ENCODE measurements at regions not wholly inside any gene's neighbourhood (a gene's known extent, or its start where the extent isn't known, plus 50 kb on each side); places are given as distances from the start of the nearest gene placed in this dataset.

GRCh38 chr1:4156241-4156973 lies 256.3 kb upstream of the C1orf174 start:
- TF ChIP-seq CTCF (IDR thresholded peaks at IDR 0.05; ENCODE audit: insufficient read depth, low read length, poor library complexity, severe bottlenecking) (no peak), EZH2phosphoT487 (conservative IDR thresholded peaks at IDR 0.05; ENCODE audit: low read length) (no peak)
